T-helper 1 cell treated with Interleukin-12 subunit alpha and Interleukin-12 subunit beta and Interleukin-4 antibody, amounts not matched to agents 30 ng/mL and 1 ng/mL, for 36 hours (primary cell): ENCODE measurements at regions not wholly inside any gene's neighbourhood (a gene's known extent, or its start where the extent isn't known, plus 50 kb on each side); places are given as distances from the start of the nearest gene placed in this dataset.
"Not testable (repeated sequence)": the region's sequence is repeated elsewhere in the genome, so short reads cannot be mapped to it uniquely, and the experiment has no call there.

ENCODE experiments used
- intact Hi-C: fragments of 100-400 bp; cut with micrococcal nuclease; formaldehyde crosslinking; loops from one replicate; pipeline ENCODE4 v1.15.1; 2024

GRCh38 chr13:46467694-46468093, 80.6 kb upstream of the RUBCNL start:
- intact Hi-C loops = not testable (repeated sequence)

GRCh38 chr13:46466074-46466473, 79.0 kb upstream of the RUBCNL start:
- intact Hi-C loops = not testable (repeated sequence)

GRCh38 chr13:46463719-46464118, 76.7 kb upstream of the RUBCNL start:
- intact Hi-C loops = no loop called here

GRCh38 chr13:46460223-46460622, 73.2 kb upstream of the RUBCNL start:
- intact Hi-C loops = not testable (repeated sequence)

- intact Hi-C loops = not testable (repeated sequence)
These were observed 70.2 kb upstream of the RUBCNL start for GRCh38 chr13:46457255-46457654.

- intact Hi-C loops = not testable (repeated sequence)
These were observed 68.9 kb upstream of the RUBCNL start for GRCh38 chr13:46455924-46456323.

- intact Hi-C loops = not testable (repeated sequence)
These were observed 64.1 kb upstream of the RUBCNL start for GRCh38 chr13:46451145-46451544.

GRCh38 chr13:46449949-46450348, 62.9 kb upstream of the RUBCNL start:
- intact Hi-C loops = not testable (repeated sequence)

- intact Hi-C loops = not testable (repeated sequence)
These were observed 61.1 kb upstream of the RUBCNL start for GRCh38 chr13:46448148-46448547.

GRCh38 chr13:46437808-46438404, 50.9 kb upstream of the RUBCNL start:
- intact Hi-C loops = not testable (repeated sequence)
